Stomach (tissue), 4 donors: ENCODE measurements at regions not wholly inside any gene's neighbourhood (a gene's known extent, or its start where the extent isn't known, plus 50 kb on each side); places are given as distances from the start of the nearest gene placed in this dataset.

Experiments used
- POLR2A ChIP-seq, 4 donors: fragments of 450-650 bp; IDR thresholded peaks; one replicate each; pipeline ENCODE4 v1.6.1; 2016; ENCODE audit warnings: antibody characterized with exemption in 4 of 4, control low read depth in 2 of 4, mild to moderate bottlenecking in 1 of 4, moderate library complexity in 1 of 4
- POLR2AphosphoS5 ChIP-seq, 3 donors: sonication (generic); formaldehyde crosslinking; IDR thresholded peaks; one replicate each; pipeline ENCODE4 v1.6.1; 2016; ENCODE audit warnings: antibody characterized with exemption in 3 of 3
- TF ChIP-seq, protein P1 (sequence below), 7 experiments: fragments of 450-650 bp in 4 of 7; fragments of 200-600 bp in 3 of 7; sonication (generic) in 3 of 7; IDR thresholded peaks; one replicate each; pipeline ENCODE4 v1.5.1; 2016 to 2019; ENCODE audit warnings: antibody characterized with exemption in 7 of 7, control low read depth in 2 of 7, mild to moderate bottlenecking in 1 of 7

- TF ChIP-seq, protein P1, sequence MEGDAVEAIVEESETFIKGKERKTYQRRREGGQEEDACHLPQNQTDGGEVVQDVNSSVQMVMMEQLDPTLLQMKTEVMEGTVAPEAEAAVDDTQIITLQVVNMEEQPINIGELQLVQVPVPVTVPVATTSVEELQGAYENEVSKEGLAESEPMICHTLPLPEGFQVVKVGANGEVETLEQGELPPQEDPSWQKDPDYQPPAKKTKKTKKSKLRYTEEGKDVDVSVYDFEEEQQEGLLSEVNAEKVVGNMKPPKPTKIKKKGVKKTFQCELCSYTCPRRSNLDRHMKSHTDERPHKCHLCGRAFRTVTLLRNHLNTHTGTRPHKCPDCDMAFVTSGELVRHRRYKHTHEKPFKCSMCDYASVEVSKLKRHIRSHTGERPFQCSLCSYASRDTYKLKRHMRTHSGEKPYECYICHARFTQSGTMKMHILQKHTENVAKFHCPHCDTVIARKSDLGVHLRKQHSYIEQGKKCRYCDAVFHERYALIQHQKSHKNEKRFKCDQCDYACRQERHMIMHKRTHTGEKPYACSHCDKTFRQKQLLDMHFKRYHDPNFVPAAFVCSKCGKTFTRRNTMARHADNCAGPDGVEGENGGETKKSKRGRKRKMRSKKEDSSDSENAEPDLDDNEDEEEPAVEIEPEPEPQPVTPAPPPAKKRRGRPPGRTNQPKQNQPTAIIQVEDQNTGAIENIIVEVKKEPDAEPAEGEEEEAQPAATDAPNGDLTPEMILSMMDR (IDR thresholded peaks at IDR 0.05): no peak
- TF ChIP-seq POLR2A (IDR thresholded peaks at IDR 0.05) (no peak), POLR2AphosphoS5 (IDR thresholded peaks at IDR 0.05) (no peak)
Observed at GRCh38 chr15:79529157-79529785, 97.1 kb downstream of the MINAR1 start.
